SKM-1 (cell line): ENCODE measurements at regions not wholly inside any gene's neighbourhood (a gene's known extent, or its start where the extent isn't known, plus 50 kb on each side); places are given as distances from the start of the nearest gene placed in this dataset.
A peak's percentile ranks its signal among the peaks of the same experiment; 100 is the strongest.

Experiments
- DNase-seq: peaks from one replicate; lab custom pipeline; 2025; ENCODE audit not compliant: unreplicated experiment; lab: John Stamatoyannopoulos, UW

- no peak for DNase-seq
These were observed 130.1 kb upstream of the PIEZO2 start for GRCh38 chr18:11279461-11279860.

- DNase-seq, result no peak
These were observed 127.3 kb upstream of the PIEZO2 start for GRCh38 chr18:11276678-11277077.

- no peak for DNase-seq
These were observed 124.9 kb upstream of the PIEZO2 start for GRCh38 chr18:11274144-11274794.

DNA sequence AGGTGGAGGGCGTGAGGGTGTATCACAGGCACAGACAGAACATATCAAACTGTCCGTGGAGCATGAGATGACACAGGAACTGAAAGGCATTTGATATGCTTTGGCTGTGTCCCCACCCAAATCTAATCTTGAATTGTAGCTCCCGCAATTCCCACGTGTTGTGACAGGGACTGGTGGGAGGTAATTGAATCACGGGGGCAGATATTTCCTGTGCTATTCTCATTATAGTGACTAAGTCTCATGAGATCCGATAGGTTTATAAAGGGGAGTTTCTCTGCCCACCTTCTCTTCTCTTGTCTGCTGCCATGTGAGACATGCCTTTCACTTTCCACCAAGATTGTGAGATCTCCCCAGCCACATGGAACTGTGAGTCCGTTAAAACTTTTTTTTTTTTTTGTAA, 123.1 kb upstream of the PIEZO2 start:
- DNase-seq, result no peak

- no peak for DNase-seq
These were observed 122.6 kb upstream of the PIEZO2 start for GRCh38 chr18:11271954-11272353.

- DNase-seq, result no peak
These were observed 119.9 kb upstream of the PIEZO2 start for GRCh38 chr18:11269257-11269656.

- no peak for DNase-seq
These were observed 119.4 kb upstream of the PIEZO2 start for GRCh38 chr18:11268741-11269233.

- DNase-seq, result no peak
These were observed 118.8 kb upstream of the PIEZO2 start for GRCh38 chr18:11268153-11268552.

- no peak for DNase-seq
These were observed 117.6 kb upstream of the PIEZO2 start for GRCh38 chr18:11266781-11267480.

DNA sequence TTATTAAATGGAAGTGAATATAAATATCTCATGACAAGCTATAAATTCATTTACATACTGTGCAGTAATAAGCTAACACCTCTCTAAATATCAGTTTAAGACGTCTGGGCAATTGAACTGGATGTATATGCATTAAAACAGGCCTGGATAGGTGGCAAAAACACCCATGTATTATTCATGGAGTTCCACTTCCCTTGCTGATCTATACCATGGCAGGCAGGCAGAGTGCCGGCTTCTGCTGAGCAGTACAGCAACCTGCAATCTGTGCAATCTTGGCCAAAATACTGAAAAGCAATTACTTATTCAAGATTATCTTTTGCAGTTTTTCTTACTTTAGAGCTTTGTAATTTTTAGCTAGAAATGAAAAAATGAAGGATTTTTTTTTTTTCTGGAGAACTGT, 112.1 kb upstream of the PIEZO2 start:
- no peak for DNase-seq

DNA sequence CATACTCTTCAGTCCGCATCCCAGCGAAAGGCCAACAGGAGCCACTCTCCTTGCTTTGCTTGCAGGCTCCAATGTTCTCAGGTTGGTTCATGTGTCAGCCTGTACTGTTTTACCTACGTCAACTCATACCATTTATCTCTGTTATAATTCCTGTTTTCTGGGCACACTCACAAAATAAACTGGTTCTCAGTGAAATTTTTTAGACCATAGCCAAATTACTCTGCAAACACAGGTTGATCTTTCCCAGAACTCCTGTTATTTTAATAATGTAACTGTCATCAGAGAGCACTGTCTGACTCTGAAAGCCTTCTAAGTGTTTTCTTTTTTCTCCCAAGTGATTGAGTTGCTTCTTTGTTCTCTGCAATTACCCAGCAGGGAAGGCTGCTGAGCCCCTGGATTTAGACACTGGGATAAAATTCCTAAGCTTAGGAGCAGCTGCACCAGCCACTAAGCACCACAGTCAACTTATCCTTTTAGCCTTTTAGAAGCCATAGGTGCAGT, 111.6 kb upstream of the PIEZO2 start:
- DNase-seq, result no peak

DNA sequence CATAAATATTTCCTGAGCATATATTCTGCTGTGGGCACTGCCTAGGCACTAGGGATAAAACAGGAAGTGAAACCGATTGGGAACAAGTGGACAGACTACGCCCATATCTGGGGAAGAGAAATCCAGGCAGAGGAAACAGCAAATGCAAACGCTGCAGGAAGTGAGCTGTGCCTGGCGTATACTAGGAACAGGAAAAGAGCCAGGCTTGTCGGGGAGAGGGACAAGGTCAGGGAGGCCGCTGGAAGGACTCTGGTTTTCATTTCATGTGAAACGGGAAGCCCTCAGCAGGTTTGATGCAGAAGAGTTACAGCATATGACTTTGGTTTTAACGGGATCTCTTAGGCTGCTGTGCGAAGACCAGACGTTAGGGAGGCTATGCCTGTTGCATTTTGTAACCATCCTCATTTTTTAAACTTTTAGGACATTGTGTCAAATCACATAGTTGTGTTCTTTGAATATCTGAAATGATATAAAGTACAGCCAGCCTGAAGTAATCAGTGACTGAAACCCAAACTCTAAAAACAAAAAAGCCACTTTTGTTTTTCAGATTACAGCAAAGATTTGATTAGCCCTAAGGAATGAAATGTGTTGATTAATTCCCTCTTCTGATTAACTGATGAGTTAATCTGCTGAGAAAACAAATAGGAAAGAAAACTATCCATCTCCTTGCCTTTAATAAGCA, 110.2 kb upstream of the PIEZO2 start:
- DNase-seq, result peak; percentile 8

DNA sequence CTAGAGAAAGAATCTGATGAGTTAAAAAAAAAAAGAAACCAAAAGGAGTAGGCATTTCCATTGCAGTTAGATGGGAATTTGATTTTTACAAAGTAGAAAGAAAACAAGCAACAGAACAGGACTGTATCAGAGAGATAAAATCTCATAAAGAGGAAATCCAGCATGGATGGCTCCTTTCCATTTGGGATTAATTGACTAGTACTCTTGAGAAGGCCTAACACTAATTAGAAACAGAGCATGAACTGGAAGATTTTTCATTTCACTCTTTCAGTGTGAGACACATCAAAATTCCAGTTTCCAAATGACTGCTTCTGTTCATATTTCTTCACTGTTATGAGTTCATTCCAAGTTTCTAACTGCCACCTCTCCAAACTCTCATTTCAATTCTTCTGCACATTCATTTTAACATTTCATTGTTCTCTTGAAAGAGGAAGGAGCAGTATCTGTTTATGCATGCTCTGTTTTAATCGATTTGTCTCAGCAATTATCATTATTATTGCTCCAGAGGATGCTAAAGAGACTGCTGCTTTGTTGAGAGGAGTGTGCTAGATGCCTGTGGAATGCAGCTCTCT, 108.8 kb upstream of the PIEZO2 start:
- no peak for DNase-seq

DNA sequence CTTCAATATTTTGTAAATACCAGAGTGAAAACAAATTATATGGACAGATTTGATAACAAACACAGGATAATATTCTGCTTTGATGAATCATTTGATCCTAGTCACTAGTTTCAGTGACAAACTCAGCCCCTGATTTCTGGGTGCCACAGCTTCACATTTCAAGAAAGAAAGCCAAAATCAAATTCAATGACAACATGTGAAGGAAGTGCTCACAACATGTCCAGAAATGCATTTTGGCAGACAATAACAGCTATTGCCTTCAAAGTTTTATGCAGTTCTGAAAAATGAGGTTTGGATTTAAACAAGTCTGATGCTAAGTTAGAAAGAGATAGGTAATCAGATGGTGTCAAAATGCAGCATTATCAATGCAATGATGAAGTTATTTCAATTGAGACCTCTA, 106.9 kb upstream of the PIEZO2 start:
- no peak for DNase-seq

GRCh38 chr18:11251891-11252270, 102.5 kb upstream of the PIEZO2 start:
- DNase-seq, result peak; percentile 20

DNA sequence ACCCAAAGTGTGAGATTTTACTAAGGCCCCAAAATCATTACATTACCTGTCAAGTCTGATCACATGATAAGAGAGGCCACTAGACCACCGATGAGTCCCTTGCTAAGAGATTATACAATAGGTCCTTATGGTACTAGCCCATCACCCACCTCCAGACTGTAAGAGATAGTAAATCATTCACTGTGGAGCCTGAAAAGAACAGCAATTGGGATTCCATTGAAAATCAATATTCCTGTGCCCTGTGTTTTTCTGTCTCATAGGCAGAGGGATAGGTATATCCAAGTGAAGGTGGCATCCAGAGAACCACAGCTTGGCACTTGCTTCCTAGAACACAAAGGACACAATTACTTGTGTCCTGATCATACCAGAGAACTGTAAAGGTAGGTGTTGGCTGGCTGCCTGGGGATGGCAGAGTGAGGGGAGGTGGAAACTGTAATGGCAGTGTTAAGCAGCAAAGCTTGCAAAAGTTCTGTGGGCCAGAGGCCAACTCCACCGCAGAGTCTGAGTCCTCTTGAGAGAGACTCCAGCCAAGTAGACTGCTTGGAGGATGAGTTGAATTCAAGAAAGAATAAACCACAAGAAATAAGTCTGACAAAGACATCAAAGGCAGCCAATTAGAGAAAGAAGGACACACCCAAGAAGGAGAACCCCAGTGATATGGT, 102.0 kb upstream of the PIEZO2 start:
- no peak for DNase-seq

GRCh38 chr18:11249391-11249790, 100.0 kb upstream of the PIEZO2 start:
- no peak for DNase-seq

GRCh38 chr18:11247381-11247970, 98.1 kb upstream of the PIEZO2 start:
- DNase-seq, result no peak

DNA sequence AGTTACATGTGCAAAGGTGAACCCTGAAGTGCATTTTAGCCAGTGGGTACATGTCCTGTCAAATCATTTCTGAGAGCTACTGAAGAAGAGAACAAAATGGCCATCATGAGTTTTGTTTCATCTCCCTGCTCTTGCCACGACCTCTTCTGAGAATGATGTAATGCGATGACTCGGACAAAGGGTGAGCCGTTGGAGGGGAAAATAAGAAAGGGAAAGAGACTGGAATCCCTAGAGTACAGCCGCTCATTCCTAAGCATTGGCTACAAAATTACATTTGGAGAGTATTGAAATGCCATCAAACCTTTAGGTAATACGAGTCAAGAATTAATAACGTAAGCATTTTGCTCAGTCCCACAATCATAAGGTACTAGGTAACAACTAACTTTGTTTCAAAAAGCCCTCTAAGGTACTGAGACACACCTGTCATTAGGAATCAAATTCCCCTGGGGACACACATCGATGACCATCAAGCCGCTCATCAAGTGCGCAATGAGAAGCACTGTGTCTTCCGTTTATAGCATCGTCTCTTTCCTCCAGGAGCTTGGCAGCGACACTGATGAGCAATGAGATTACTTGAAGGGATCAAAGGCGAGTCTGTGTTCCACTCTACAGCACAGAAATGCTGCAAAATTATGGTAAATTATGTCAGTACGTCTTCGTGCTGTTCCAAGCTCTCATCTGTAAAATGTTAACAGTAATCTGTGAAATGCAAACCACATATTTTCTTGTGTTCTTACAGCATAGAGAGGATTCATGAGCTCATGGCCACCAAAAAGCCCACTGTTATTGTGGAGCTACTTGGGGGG, 97.3 kb upstream of the PIEZO2 start:
- no peak for DNase-seq

DNA sequence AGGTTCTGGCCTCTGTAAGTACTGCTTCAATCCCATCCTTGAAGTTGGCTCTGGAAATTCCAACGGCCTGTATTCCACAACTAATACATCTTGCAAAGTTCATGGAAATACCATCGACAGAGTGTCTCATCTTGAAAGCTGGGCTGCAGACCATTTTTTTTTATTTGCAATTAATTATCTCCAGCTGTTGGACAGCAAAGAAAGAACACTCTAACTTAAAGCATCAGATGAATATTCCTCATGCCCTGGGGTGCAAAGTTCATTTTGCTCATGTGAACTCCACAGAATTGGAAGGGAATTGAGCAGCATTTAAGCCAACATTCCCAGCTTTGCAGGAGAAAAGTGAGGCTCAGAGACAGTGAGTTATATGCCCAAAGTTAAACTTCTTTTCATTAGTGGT, 96.5 kb upstream of the PIEZO2 start:
- no peak for DNase-seq
